HG03469 (cell line): ENCODE measurements at regions not wholly inside any gene's neighbourhood (a gene's known extent, or its start where the extent isn't known, plus 50 kb on each side); places are given as distances from the start of the nearest gene placed in this dataset.

Experiments
- ATAC-seq: cut with Tn5 transposase; IDR thresholded peaks from one replicate; pipeline ENCODE4 v1.9.1; 2021; ENCODE audit warnings: mild to moderate bottlenecking, moderate library complexity, moderate number of reproducible peaks; ENCODE audit not compliant: unreplicated experiment

- no peak for ATAC-seq
These were observed 248.6 kb downstream of the TBX15 start for GRCh38 chr1:118739501-118739900.

GRCh38 chr1:118736322-118736721 is 251.8 kb downstream of the TBX15 start:
- no peak for ATAC-seq

GRCh38 chr1:118717893-118718292 is 270.2 kb downstream of the TBX15 start:
- no peak for ATAC-seq

- ATAC-seq, result no peak
These were observed 271.4 kb downstream of the TBX15 start for GRCh38 chr1:118716775-118717174.

GRCh38 chr1:118711356-118711755 is 276.8 kb downstream of the TBX15 start:
- no peak for ATAC-seq

GRCh38 chr1:118698911-118699310 is 289.2 kb downstream of the TBX15 start:
- no peak for ATAC-seq

GRCh38 chr1:118692143-118692542 is 296.0 kb downstream of the TBX15 start:
- no peak for ATAC-seq

GRCh38 chr1:118688891-118689290 is 299.3 kb downstream of the TBX15 start:
- ATAC-seq, result no peak

GRCh38 chr1:118661769-118662320 is 326.3 kb downstream of the TBX15 start:
- ATAC-seq, result no peak

- no peak for ATAC-seq
These were observed 327.4 kb downstream of the TBX15 start for GRCh38 chr1:118660769-118661168.

GRCh38 chr1:118659646-118660045 is 328.5 kb downstream of the TBX15 start:
- ATAC-seq, result no peak

- no peak for ATAC-seq
These were observed 337.9 kb downstream of the TBX15 start for GRCh38 chr1:118650107-118650807.

- ATAC-seq, result no peak
These were observed 338.6 kb downstream of the TBX15 start for GRCh38 chr1:118649369-118650106.

GRCh38 chr1:118636004-118636403 is 352.1 kb downstream of the TBX15 start:
- ATAC-seq, result no peak

GRCh38 chr1:118627435-118627834 is 360.7 kb downstream of the TBX15 start:
- no peak for ATAC-seq

- no peak for ATAC-seq
These were observed 366.3 kb downstream of the TBX15 start for GRCh38 chr1:118621839-118622238.

GRCh38 chr1:118618618-118619340 is 369.4 kb downstream of the TBX15 start:
- no peak for ATAC-seq

GRCh38 chr1:118617916-118618315 is 370.2 kb downstream of the TBX15 start:
- no peak for ATAC-seq

GRCh38 chr1:118615066-118615465 is 373.1 kb downstream of the TBX15 start:
- no peak for ATAC-seq

- no peak for ATAC-seq
These were observed 398.8 kb downstream of the TBX15 start for GRCh38 chr1:118589238-118589846.

- no peak for ATAC-seq
These were observed 399.6 kb downstream of the TBX15 start for GRCh38 chr1:118588566-118588965.
